Ishikawa (cell line): ENCODE measurements at regions not wholly inside any gene's neighbourhood (a gene's known extent, or its start where the extent isn't known, plus 50 kb on each side); places are given as distances from the start of the nearest gene placed in this dataset.

ENCODE experiments used
- CEBPB ChIP-seq: IDR thresholded peaks from 2 replicates; pipeline ENCODE4 v1.6.1; 2012
- CREB1 ChIP-seq: IDR thresholded peaks from 2 replicates; pipeline ENCODE4 v1.6.1; 2012; ENCODE audit warnings: low read depth
- EGR1 ChIP-seq: IDR thresholded peaks from 2 replicates; pipeline ENCODE4 v1.6.1; 2012
- EP300 ChIP-seq: IDR thresholded peaks from 2 replicates; pipeline ENCODE4 v1.6.1; 2012; ENCODE audit warnings: borderline replicate concordance
- FOXM1 ChIP-seq: IDR thresholded peaks from 2 replicates; pipeline ENCODE4 v1.6.1; 2012; ENCODE audit warnings: low read depth, borderline replicate concordance
- MAX ChIP-seq: IDR thresholded peaks from 2 replicates; pipeline ENCODE4 v1.6.1; 2012
- NFIC ChIP-seq: IDR thresholded peaks from 2 replicates; pipeline ENCODE4 v1.6.1; 2012
- RAD21 ChIP-seq: IDR thresholded peaks from 2 replicates; pipeline ENCODE4 v1.6.1; 2012; ENCODE audit warnings: low read depth
- REST ChIP-seq: IDR thresholded peaks from 2 replicates; pipeline ENCODE4 v1.6.1; 2012; ENCODE audit warnings: low read depth, mild to moderate bottlenecking
- TAF1 ChIP-seq: IDR thresholded peaks from 2 replicates; pipeline ENCODE4 v1.6.1; 2012; ENCODE audit warnings: low read depth, mild to moderate bottlenecking
- TCF12 ChIP-seq: IDR thresholded peaks from 2 replicates; pipeline ENCODE4 v1.6.1; 2012; ENCODE audit warnings: low read depth
- TEAD4 ChIP-seq: IDR thresholded peaks from 2 replicates; pipeline ENCODE4 v1.6.1; 2012
- USF1 ChIP-seq: IDR thresholded peaks from 2 replicates; pipeline ENCODE4 v1.6.1; 2012
- YY1 ChIP-seq: IDR thresholded peaks from 2 replicates; pipeline ENCODE4 v1.6.1; 2012; ENCODE audit warnings: low read depth
- ZBTB7A ChIP-seq: IDR thresholded peaks from 2 replicates; pipeline ENCODE4 v1.6.1; 2012; ENCODE audit warnings: low read depth

- no peak for TF ChIP-seq EP300
- no peak for TF ChIP-seq TCF12
- TF ChIP-seq MAX = no peak
- no peak for TF ChIP-seq CEBPB
Observed at GRCh38 chr3:30193625-30194044, 412.8 kb upstream of the TGFBR2 start.

DNA sequence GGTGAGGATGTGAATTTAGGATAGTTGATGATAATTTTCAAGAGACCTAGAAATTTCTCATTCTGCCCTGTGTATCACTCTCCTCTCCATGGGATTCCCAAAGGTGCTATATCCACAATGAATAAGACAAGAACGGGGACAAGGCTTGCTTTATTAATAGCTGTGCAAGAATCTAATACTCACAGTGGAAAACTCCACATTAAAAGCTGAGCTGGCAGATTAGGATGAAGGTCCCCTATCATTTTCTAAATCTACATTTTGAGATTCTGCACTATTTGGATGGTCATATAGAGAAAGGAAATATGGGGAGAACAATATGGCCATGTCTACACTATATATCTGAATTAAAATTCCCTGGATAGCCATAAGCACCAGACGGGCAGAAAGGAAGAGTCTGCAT lies 411.0 kb upstream of the TGFBR2 start:
- no peak for TF ChIP-seq CEBPB
- TF ChIP-seq EGR1 = no peak
- TF ChIP-seq CREB1 = no peak
- TF ChIP-seq USF1 = no peak
- TF ChIP-seq TCF12 = no peak
- no peak for TF ChIP-seq EP300
- TF ChIP-seq TEAD4 = no peak
- TF ChIP-seq MAX = no peak
- no peak for TF ChIP-seq FOXM1
- no peak for TF ChIP-seq RAD21
- TF ChIP-seq REST = no peak
- no peak for TF ChIP-seq TAF1

- TF ChIP-seq YY1 (no peak), TCF12 (no peak)
Observed at GRCh38 chr3:30198162-30198561, 408.2 kb upstream of the TGFBR2 start.

DNA sequence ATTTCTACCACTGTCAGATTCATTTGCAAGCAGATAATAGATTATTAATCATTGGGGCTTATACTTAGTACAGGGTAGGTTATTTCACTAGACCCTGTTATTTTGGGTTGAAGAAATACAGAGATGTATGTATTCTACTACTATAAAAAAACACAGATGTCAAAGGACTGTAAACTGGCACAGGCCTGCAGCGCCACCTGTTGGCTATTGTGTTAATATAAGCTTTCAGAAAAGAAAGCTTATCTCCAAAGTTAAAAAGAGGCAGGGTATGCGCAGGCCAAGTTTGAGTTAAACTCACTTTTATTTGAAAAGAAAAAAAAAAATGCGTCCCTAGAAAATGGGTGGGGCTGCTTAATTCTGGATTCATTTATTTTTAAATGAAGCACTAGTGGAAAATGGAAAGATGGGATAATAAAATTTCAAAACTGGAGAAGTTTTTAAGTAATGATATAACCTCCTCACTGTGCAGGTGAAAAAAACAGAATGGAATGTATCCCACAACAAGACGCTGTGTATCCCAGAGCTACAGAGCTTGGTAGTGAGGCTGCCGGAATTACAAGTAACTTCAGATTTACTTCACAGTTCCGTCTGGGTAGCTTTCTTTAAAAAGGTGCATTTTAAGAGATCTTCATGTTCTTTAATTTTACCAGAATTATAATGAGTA lies 407.2 kb upstream of the TGFBR2 start:
- TF ChIP-seq TCF12 = no peak
- peak; percentile 92 for TF ChIP-seq RAD21

DNA sequence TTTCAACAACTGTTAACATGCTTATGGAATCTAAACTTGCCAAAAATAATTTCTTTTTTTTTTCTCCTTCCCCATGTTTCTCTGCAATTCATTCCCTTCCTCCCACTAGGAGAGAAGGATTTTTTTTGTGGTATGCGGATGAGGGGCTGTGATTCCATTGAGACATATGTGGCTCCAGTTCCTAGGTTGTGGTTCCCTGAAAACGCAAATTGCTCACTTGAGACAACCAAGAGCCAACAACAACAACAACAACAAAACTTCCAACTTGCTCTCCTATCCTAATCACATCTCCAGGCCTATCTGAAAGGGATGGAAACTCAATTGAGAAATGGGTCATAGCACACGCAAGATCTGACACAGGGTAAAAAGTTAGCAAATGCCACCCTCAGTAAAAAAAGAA lies 406.5 kb upstream of the TGFBR2 start:
- TF ChIP-seq USF1 (no peak), CEBPB (no peak), CREB1 (no peak), FOXM1 (no peak), TEAD4 (no peak), ZBTB7A (no peak), EGR1 (no peak), YY1 (no peak), REST (no peak), TAF1 (no peak), RAD21 (no peak), MAX (no peak), EP300 (no peak), NFIC (no peak), TCF12 (no peak)

GRCh38 chr3:30201715-30202114 lies 404.7 kb upstream of the TGFBR2 start:
- no peak for TF ChIP-seq ZBTB7A
- TF ChIP-seq USF1 = no peak
- no peak for TF ChIP-seq CREB1
- no peak for TF ChIP-seq YY1
- no peak for TF ChIP-seq TEAD4
- no peak for TF ChIP-seq NFIC
